Duodenal mucosa (tissue), 2 donors: ENCODE measurements at regions not wholly inside any gene's neighbourhood (a gene's known extent, or its start where the extent isn't known, plus 50 kb on each side); places are given as distances from the start of the nearest gene placed in this dataset.
A peak's percentile ranks its signal among the peaks of the same experiment; 100 is the strongest.
"Not testable (repeated sequence)": the region's sequence is repeated elsewhere in the genome, so short reads cannot be mapped to it uniquely, and the experiment has no call there.

Experiments
- H3K27ac ChIP-seq: one replicate; pipeline ENCODE4 v1.7.0; 2013; ENCODE audit warnings: low read depth, low read length
- H3K27me3 ChIP-seq, 2 donors: one replicate each; pipeline ENCODE4 v1.7.0; 2013; ENCODE audit warnings: low read length in 2 of 2, control low read depth in 1 of 2; ENCODE audit not compliant: insufficient read depth in 2 of 2, control insufficient read depth in 1 of 2
- H3K36me3 ChIP-seq, 2 donors: one replicate each; pipeline ENCODE4 v1.7.0; 2013; ENCODE audit warnings: low read length in 2 of 2, control low read depth in 1 of 2; ENCODE audit not compliant: insufficient read depth in 2 of 2, control insufficient read depth in 1 of 2
- H3K4me1 ChIP-seq, 2 donors: one replicate each; pipeline ENCODE4 v1.7.0; 2013; ENCODE audit warnings: low read length in 2 of 2, control low read depth in 1 of 2; ENCODE audit not compliant: insufficient read depth in 2 of 2, control insufficient read depth in 1 of 2
- H3K4me3 ChIP-seq, 2 donors: one replicate each; pipeline ENCODE4 v1.7.0; 2013; ENCODE audit warnings: low read length in 2 of 2, low read depth in 1 of 2
- H3K9ac ChIP-seq, 2 donors: one replicate each; pipeline ENCODE4 v1.7.0; 2013; ENCODE audit warnings: low read length in 2 of 2, low read depth in 1 of 2
- H3K9me3 ChIP-seq, 2 donors: one replicate each; pipeline ENCODE4 v1.7.0; 2013; ENCODE audit warnings: low read length in 2 of 2, control low read depth in 1 of 2; ENCODE audit not compliant: control insufficient read depth in 1 of 2

DNA sequence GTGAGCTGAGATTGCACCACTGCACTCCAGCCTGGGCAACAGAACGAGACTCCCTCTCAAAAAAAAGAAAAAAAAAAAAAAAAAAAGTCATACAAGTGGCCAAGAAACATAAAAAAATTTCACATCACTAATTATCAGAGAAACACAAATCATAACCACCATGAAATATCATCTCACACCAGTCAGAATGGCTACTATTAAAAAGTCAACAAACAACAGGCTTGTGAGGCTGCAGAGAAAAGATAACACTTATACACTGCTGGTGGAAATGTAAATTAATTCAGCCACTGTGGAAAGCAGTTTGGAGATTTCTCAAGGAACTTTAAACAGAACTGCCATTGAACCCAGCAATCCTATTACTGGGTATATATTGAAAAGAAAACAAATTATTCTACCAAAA, 291.1 kb upstream of the MCTP2 start:
- Histone ChIP-seq H3K4me3 (no peak overlapping the region), H3K27me3 (no peaks in the 10 kb centered on the region), H3K4me1 (peaks cover 0 to 5% of the 10 kb centered on the region in 2 donors), H3K27ac (no peak overlapping the region), H3K36me3 (no peaks in the 10 kb centered on the region), H3K9me3 (no peaks in the 10 kb centered on the region), H3K9ac (no peak overlapping the region)

DNA sequence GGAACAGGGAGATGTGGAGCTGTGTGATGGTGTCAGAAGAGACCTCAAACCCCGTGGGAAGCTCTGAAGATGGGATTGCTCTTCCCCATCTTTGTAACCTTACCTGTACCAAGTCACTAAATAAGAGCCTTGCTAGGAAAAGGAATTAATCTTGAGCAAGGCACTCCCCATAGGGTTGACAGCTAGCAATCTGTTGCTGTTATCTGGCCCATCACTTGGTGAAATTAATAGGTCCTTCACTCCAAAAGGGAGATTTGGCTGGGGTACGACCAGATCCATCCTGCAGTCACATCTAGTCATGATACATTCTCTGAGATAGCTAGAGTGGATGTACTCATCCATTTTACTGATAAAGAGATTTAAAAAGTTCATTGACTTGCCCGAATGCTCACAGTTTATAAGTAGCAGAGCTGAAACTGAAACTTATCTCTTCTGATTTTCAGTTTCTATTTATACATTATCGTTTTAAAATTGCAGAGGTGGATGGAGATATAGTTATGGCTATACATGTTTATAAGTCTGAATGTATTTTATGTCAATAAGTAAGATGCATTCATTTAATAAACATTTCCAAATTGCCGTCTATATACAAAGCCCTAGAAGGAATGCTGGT, 299.1 kb upstream of the MCTP2 start:
- no peak overlapping the region for H3K27ac ChIP-seq
- H3K27me3 ChIP-seq, result no peaks in the 10 kb centered on the region
- peaks cover 0 to 3% of the 10 kb centered on the region in 2 donors for H3K4me1 ChIP-seq
- peak overlapping the region in 1 of 2 donors; percentile 3 for H3K4me3 ChIP-seq
- no peaks in the 10 kb centered on the region for H3K36me3 ChIP-seq
- H3K9ac ChIP-seq, result no peak overlapping the region
- H3K9me3 ChIP-seq, result no peaks in the 10 kb centered on the region

DNA sequence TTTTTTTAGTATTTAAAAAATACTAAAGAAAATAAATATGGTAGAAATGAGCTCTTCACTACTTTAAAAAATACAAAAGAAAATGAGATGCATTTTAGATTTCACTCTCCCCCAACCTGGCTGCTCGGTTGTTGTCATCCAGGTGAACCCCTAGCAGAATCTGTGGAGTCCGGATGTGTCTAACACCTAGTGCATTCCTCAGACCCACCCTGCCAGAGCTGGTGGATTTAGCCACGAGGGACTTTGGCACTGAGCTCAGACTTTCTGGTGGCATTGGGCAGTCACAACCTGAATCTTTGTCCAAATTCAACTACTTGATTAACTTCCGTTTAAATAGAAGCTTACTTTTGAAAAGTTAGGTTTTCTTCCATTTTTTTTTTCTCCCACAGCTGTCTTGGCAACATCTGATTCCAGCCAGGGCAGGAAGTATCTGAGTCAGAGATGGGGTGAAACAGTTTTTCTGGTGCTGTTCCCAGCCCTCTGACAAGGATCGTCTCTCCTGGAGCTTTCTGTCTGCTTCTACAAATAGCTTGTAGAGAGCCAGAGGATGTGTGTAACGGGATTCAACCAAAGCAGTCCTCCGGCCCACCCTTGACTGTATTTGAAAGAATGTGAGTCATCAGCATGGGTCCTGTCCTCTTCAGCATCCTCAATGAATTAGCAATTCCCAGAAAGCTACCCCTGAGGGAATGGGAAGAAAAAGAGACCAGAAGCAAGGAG, 301.8 kb upstream of the MCTP2 start:
- Histone ChIP-seq H3K9me3 (no peaks in the 10 kb centered on the region), H3K4me1 (peaks cover 0 to 3% of the 10 kb centered on the region in 2 donors), H3K36me3 (no peaks in the 10 kb centered on the region), H3K9ac (no peak overlapping the region), H3K27me3 (no peaks in the 10 kb centered on the region), H3K27ac (no peak overlapping the region), H3K4me3 (no peak overlapping the region)

DNA sequence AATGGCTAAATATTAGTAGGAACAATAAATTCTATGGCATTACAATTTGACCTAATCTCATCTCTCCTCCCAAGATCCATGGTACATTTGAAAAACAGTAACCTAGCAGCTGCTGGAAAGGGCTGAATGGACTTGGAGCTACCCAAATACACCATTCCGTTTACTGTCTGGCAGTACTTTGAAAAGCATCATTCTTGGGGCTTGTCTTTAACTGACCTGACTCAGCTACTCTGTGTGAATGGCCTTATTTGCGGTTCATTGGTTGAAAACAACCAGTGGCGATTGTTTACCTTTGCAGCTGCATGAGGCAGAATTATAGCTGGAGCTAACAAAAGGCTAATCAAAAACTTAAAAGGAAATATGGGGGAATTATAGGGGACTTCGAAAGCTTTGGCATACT, 311.2 kb upstream of the MCTP2 start:
- Histone ChIP-seq H3K36me3 (no peaks in the 10 kb centered on the region), H3K9me3 (no peaks in the 10 kb centered on the region), H3K27ac (no peak overlapping the region), H3K27me3 (no peaks in the 10 kb centered on the region), H3K9ac (no peak overlapping the region), H3K4me1 (no peaks in the 10 kb centered on the region), H3K4me3 (no peak overlapping the region)

DNA sequence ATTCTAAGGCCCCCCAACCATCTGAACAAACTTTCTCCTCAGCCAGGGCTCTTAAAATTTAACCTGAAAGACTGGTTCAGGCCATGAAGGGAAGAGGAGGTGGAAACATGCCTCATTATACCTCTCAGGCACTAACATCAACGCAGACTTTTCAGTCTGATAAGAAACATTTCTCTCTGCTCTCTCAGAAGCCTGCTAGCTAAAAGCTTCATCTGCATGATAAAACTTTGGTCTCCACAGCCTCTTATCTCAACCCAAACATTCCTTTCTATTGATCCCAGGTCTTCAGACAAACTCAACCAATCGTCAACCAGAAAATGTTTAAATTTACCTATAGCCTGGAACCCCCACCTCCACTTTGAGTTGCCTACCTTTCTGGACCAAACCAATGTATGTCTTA, 312.6 kb upstream of the MCTP2 start:
- not testable (repeated sequence) for H3K9ac ChIP-seq, H3K27me3 ChIP-seq, H3K36me3 ChIP-seq, H3K27ac ChIP-seq, H3K4me1 ChIP-seq, H3K9me3 ChIP-seq, H3K4me3 ChIP-seq

DNA sequence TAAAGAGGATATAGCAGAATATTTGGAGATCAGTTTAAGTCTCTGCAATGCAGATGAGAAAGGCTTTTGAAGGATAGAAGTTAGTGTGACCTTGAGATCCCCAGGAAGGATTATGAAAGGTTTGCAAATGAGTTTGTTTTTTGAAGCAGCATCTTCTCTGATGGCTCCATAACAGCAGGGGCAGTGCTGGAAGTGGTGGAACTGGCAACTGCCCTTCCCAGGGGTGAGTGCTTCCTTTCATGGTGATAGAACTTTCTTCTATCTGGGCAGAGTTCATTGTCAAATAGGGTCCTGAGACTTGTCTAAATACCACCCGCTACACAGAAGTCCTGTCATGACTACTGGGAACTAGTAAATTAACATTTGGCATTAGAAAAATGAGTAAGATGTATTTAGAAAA, 314.2 kb upstream of the MCTP2 start:
- Histone ChIP-seq H3K36me3 (no peaks in the 10 kb centered on the region), H3K9ac (no peak overlapping the region), H3K9me3 (no peaks in the 10 kb centered on the region), H3K4me3 (no peak overlapping the region), H3K27me3 (no peaks in the 10 kb centered on the region), H3K4me1 (no peaks in the 10 kb centered on the region), H3K27ac (no peak overlapping the region)

DNA sequence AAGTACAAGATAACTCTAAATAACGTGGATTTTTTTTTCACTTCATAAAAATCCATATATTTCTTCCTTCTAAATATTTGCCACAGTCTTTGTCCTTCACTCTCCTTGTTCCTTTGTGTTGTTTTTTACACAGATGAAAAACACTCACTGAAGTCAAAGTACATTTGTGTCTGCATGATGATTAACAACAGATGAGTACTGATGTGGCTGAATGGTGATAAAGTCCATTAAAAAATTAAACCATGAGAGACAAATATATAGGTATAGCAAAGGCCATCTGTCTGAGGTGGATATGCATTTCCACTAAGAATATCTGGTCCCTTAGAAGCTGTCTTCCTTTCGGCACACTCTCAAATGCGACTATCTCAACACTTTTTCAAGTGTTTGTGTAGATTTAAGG, 317.5 kb upstream of the MCTP2 start:
- H3K4me1 ChIP-seq, result no peaks in the 10 kb centered on the region
- no peaks in the 10 kb centered on the region for H3K9me3 ChIP-seq
- H3K36me3 ChIP-seq, result no peaks in the 10 kb centered on the region
- H3K4me3 ChIP-seq, result no peak overlapping the region
- no peak overlapping the region for H3K27ac ChIP-seq
- no peaks in the 10 kb centered on the region for H3K27me3 ChIP-seq
- H3K9ac ChIP-seq, result no peak overlapping the region

DNA sequence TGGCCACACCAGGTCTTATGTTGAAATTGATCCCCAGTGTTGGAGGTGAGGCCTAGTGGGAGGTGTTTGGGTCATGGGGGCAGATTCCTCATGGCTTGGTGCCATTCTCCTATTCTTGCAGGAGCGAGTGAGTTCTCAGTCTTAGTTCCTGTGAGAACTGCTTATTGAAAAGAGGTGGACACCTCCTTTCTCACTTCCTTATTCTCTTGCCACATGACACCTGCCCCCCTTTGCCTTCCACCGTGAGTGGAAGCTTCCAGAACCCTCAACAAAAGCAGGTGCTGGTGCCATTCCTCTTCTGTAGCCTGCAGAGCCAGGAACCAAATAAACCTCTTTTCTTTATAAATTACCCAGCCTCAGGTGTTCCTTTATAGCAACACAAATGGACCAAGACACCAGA, 318.1 kb upstream of the MCTP2 start:
- H3K9me3 ChIP-seq, result no peaks in the 10 kb centered on the region
- H3K9ac ChIP-seq, result no peak overlapping the region
- H3K4me1 ChIP-seq, result no peaks in the 10 kb centered on the region
- H3K27me3 ChIP-seq, result no peaks in the 10 kb centered on the region
- H3K27ac ChIP-seq, result no peak overlapping the region
- H3K4me3 ChIP-seq, result no peak overlapping the region
- no peaks in the 10 kb centered on the region for H3K36me3 ChIP-seq

DNA sequence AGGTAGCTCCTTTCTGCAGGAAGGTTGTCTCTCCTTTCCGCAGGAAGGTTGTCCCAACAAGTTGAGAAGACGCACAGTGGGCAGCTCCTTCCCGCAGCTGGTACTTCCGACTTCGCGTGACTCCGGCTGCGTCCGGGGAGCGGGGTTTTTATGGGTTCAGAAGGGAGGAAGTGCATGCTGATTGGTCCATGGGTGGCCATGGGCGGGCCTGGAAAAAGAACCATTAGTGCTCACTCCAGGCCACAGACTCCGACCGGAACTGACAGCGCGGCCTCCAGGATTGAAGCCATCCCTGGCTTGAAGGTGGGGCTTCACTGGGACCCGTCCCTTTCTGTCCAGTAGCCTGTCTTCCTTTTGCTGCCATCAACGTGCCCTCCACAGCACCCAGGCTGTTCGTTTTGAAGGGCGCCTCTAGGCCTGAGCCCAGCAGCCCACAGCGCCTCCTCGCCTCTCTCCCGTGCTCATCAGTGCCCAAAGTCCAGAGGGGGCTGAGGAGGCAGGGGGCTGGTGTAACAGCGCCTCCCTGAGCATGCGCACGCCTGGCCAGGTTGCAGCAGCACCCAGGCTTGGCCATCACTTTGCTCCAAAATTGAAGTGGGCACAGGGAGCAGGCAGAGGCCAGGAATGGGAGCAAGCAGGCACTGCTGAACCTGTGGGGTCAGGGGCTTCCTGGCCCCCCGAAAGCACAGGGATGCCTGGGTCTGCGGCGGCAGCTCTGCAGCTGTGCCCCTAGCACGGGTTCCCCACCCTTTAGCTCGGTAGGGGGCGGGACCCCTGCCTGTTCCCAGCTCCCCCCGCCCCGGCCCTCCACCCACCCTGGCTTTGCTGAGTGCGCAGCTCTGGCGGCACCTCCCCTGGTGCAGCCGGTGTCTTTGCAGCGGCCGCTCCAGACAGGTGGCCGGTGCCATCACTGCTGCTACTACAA, 330.6 kb upstream of the MCTP2 start:
- Histone ChIP-seq H3K4me3 (no peak overlapping the region), H3K9me3 (no peaks in the 10 kb centered on the region), H3K27ac (no peak overlapping the region), H3K4me1 (no peaks in the 10 kb centered on the region), H3K36me3 (no peaks in the 10 kb centered on the region), H3K27me3 (no peaks in the 10 kb centered on the region), H3K9ac (no peak overlapping the region)

DNA sequence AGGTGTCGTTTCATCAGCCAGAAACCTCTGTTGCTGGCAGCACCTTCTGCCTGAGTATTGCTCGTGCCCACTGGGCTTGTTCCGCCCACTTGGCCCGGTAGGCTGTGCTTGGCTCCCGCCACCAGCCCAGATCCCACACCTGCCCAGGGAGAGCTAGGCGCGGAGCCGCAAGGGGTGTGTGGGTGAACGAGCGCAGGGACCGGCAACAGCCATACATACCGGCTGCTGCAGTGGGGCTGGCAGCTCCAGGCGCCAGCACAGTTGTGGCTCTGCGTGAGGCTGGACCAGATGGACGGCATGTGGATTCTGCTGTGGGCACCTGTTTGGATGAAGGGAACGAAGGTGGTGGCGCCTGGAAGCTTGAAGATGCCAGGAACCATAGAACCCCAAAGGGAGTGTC, 331.5 kb upstream of the MCTP2 start:
- no peaks in the 10 kb centered on the region for H3K9me3 ChIP-seq
- no peaks in the 10 kb centered on the region for H3K36me3 ChIP-seq
- H3K4me3 ChIP-seq, result no peak overlapping the region
- H3K9ac ChIP-seq, result no peak overlapping the region
- no peak overlapping the region for H3K27ac ChIP-seq
- H3K27me3 ChIP-seq, result no peaks in the 10 kb centered on the region
- H3K4me1 ChIP-seq, result no peaks in the 10 kb centered on the region
